SU-DHL-6 (cell line): ENCODE measurements at regions not wholly inside any gene's neighbourhood (a gene's known extent, or its start where the extent isn't known, plus 50 kb on each side); places are given as distances from the start of the nearest gene placed in this dataset.

ENCODE experiments used
- CTCF ChIP-seq: fragments of 200-600 bp; sonication (generic); IDR thresholded peaks from one replicate; pipeline ENCODE4 v1.5.1; 2017; ENCODE audit warnings: antibody characterized with exemption, mild to moderate bottlenecking, low read length, moderate library complexity; ENCODE audit not compliant: insufficient read depth, poor library complexity, severe bottlenecking
- EZH2phosphoT487 ChIP-seq: fragments of 200-600 bp; sonication (generic), shearing (Covaris generic); conservative IDR thresholded peaks from 2 replicates; pipeline ENCODE4 v1.6.1; 2018; ENCODE audit warnings: mild to moderate bottlenecking, antibody characterized with exemption, low read length, moderate library complexity, mixed read lengths

GRCh38 chr6:27539551-27539950 lies 66.6 kb upstream of the ZNF184 start:
- TF ChIP-seq CTCF (no peak), EZH2phosphoT487 (no peak)
